Spleen (tissue), 11 donors: ENCODE measurements at regions not wholly inside any gene's neighbourhood (a gene's known extent, or its start where the extent isn't known, plus 50 kb on each side); places are given as distances from the start of the nearest gene placed in this dataset.

Experiments used
- DNase-seq: peaks from one replicate; pipeline ENCODE4 v3.0.0-alpha.2; 2020
- H3K27ac ChIP-seq, 8 donors: fragments of 200-600 bp; sonication (generic) in 7 of 8; 1 replicate in 4 of 8; 2 replicates in 4 of 8; pipeline versions ENCODE4 v1.5.0 to v1.8.0; 2016 to 2021; ENCODE audit warnings: inconsistent platforms in 4 of 8, mild to moderate bottlenecking in 4 of 8, moderate library complexity in 1 of 8
- H3K27me3 ChIP-seq, 7 donors: fragments of 200-600 bp; sonication (generic) in 6 of 7; replicated peaks in 1 of 7; 1 replicate in 4 of 7; 2 replicates in 3 of 7; pipeline versions ENCODE4 v1.5.0 to v1.8.0; 2016 to 2021; ENCODE audit warnings: inconsistent platforms in 3 of 7, mild to moderate bottlenecking in 1 of 7
- H3K36me3 ChIP-seq, 6 donors: fragments of 200-600 bp; sonication (generic) in 5 of 6; 1 replicate in 4 of 6; 2 replicates in 2 of 6; pipeline versions ENCODE4 v1.5.0 to v1.8.0; 2016 to 2021; ENCODE audit warnings: inconsistent platforms in 2 of 6
- H3K4me1 ChIP-seq, 6 donors: fragments of 200-600 bp; sonication (generic) in 5 of 6; 1 replicate in 3 of 6; 2 replicates in 3 of 6; pipeline versions ENCODE4 v1.5.0 to v1.8.0; 2016 to 2021; ENCODE audit warnings: inconsistent platforms in 3 of 6
- H3K4me3 ChIP-seq, 8 donors: fragments of 200-600 bp; sonication (generic) in 7 of 8; 1 replicate in 4 of 8; 2 replicates in 4 of 8; pipeline versions ENCODE4 v1.5.0 to v1.8.0; 2016 to 2021; ENCODE audit warnings: inconsistent platforms in 4 of 8, mild to moderate bottlenecking in 4 of 8, moderate library complexity in 2 of 8
- H3K9me3 ChIP-seq, 8 donors: fragments of 200-600 bp; sonication (generic) in 7 of 8; 1 replicate in 4 of 8; 2 replicates in 4 of 8; pipeline versions ENCODE4 v1.5.0 to v1.8.0; 2016 to 2021; ENCODE audit warnings: inconsistent platforms in 4 of 8
- CTCF ChIP-seq, 11 experiments: fragments of 200-600 bp in 7 of 11; fragments of 450-650 bp in 4 of 11; sonication (generic) in 4 of 11; IDR thresholded peaks in 8 of 11; conservative IDR thresholded peaks in 3 of 11; 1 replicate in 7 of 11; 2 replicates in 4 of 11; pipeline versions ENCODE4 v1.4.0 to v1.8.0; 2016 to 2021; ENCODE audit warnings: antibody characterized with exemption in 11 of 11, inconsistent platforms in 4 of 11, mild to moderate bottlenecking in 1 of 11
- POLR2A ChIP-seq, 3 donors: fragments of 450-650 bp; IDR thresholded peaks; one replicate each; pipeline ENCODE4 v1.5.1; 2017; ENCODE audit warnings: antibody characterized with exemption in 3 of 3, mild to moderate bottlenecking in 1 of 3
- POLR2AphosphoS5 ChIP-seq, 3 donors: sonication (generic); formaldehyde crosslinking; IDR thresholded peaks; one replicate each; pipeline ENCODE4 v1.5.1; 2017; ENCODE audit warnings: antibody characterized with exemption in 3 of 3
- WGBS, 5 donors: extraction: QIAGEN DNeasy Blood & Tissue Kit in 3 of 5; methylation state at CpG; one replicate each; pipeline versions ENCODE4 v1.1.5 to v1.1.7; 2013 to 2018; 5-methylcytosine and 5-hydroxymethylcytosine counted together
- intact Hi-C: fragments of 100-400 bp; cut with DNase I; formaldehyde crosslinking; loops from one replicate; pipeline ENCODE4 v1.15.0; 2023; ENCODE audit warnings: low total_unique reads
- donor health status: healthy with polysubstance abuse.
- donor health status: DM: no; HTN: no; CAD: no; lungs with moderate emphysema.
- donor health status: DM: no; HTN: no; CAD: no.
- donor health status: Bipolar disorder and iron deficiency.
- donor health status: healthy.
- donor health status: DM: no; HTN: no; CAD: no.
- donor health status: DM: yes; HTN: yes; CAD: no.

DNA sequence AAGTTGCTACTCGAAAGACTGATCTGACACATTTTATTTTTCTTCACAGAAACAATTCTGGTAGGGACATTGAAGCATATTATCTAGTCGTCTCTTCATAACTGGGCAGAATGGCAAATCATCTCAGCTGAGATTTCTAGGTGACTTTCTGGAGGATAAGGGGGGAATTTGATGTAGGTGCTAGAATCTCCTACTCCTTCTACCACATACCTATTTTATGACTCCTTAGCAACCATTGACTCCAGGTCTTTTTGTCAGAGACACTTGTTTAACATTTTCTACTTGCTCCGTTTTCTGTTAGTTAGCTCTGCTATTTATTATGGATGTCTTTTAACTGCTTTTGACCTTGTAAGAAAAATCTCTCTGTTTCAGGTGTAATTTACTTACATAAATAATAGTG lies 380.9 kb upstream of the SEMA3C start:
- DNase-seq: no peak

GRCh38 chr7:81298951-81299666 lies 380.3 kb upstream of the SEMA3C start:
- Histone ChIP-seq H3K4me1 (no peaks in the 10 kb centered on the region), H3K9me3 (peaks cover 0 to 5% (median 0%) of the 10 kb centered on the region in 8 donors), H3K27ac (no peak overlapping the region), H3K27me3 (no peaks in the 10 kb centered on the region), H3K36me3 (no peaks in the 10 kb centered on the region), H3K4me3 (no peak overlapping the region)
- intact Hi-C loops: no loop called here
- WGBS, 5 donors: 31 to 45% (median 32%) methylated on average over 5 of the region's 5 CpGs
- no peak for TF ChIP-seq POLR2AphosphoS5 (IDR thresholded peaks at IDR 0.05)
- TF ChIP-seq POLR2A (IDR thresholded peaks at IDR 0.05): no peak
- TF ChIP-seq CTCF (IDR thresholded peaks at IDR 0.05 in 8 of 11, conservative IDR thresholded peaks at IDR 0.05 in 3 of 11): no peak
- no peak for DNase-seq

More for the DNA sequence above, 380.9 kb upstream of the SEMA3C start:
- 73 to 83% (median 79%) methylated on average over 3 of the region's 3 CpGs for WGBS, 5 donors
- Histone ChIP-seq H3K9me3 (peaks cover 0 to 5% (median 0%) of the 10 kb centered on the region in 8 donors), H3K4me3 (no peak overlapping the region), H3K4me1 (no peaks in the 10 kb centered on the region), H3K27ac (no peak overlapping the region), H3K27me3 (no peaks in the 10 kb centered on the region), H3K36me3 (no peaks in the 10 kb centered on the region)
- TF ChIP-seq POLR2A (IDR thresholded peaks at IDR 0.05) (no peak), POLR2AphosphoS5 (IDR thresholded peaks at IDR 0.05) (no peak), CTCF (IDR thresholded peaks at IDR 0.05 in 8 of 11, conservative IDR thresholded peaks at IDR 0.05 in 3 of 11) (no peak)
- intact Hi-C loops: no loop called here

DNA sequence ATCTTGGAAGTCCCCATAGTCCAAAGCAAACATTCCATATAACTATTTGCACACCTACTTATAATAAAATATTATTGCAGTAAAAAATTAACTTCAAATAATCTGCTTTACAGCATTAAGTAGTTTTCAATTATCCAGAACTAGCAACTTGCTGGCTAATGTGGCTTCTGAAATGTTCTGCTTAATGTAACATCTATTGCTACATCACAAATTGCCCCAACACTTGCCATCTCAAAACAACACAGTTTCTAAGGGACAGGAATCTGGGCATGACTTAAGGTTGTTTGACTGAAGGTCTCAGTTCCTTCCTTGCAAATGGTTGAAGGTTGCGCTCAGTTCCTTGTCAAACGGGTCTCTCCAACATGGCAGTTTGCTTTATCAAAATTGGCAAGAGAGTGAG lies 378.5 kb upstream of the SEMA3C start:
- Histone ChIP-seq H3K9me3 (peaks cover 0 to 5% (median 0%) of the 10 kb centered on the region in 8 donors), H3K27ac (no peak overlapping the region), H3K4me3 (no peak overlapping the region), H3K27me3 (no peaks in the 10 kb centered on the region), H3K36me3 (no peaks in the 10 kb centered on the region), H3K4me1 (no peaks in the 10 kb centered on the region)
- DNase-seq: no peak
- WGBS, 5 donors: 32 to 84% (median 60%) methylated on average over 2 of the region's 2 CpGs
- intact Hi-C loops: no loop called here
- TF ChIP-seq POLR2A (IDR thresholded peaks at IDR 0.05) (no peak), CTCF (IDR thresholded peaks at IDR 0.05 in 8 of 11, conservative IDR thresholded peaks at IDR 0.05 in 3 of 11) (no peak), POLR2AphosphoS5 (IDR thresholded peaks at IDR 0.05) (no peak)

DNA sequence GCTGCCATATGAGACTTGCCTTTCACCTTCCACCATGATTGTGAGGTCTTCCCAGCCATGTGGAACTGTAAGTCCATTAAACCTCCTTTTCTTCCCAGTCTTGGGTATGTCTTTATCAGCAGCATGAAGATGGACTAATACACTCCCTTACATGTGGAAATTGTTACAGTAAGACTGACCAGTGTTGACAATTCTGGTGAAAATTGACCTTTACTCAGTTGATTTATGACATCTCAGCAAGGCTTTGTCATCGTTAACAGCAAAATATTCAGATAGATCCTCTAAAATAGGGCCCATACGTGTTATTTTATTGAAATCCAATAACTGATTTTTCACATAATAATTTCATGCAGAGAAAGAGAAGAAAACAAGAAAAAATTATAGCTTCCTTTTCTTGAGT lies 377.9 kb upstream of the SEMA3C start:
- H3K36me3 ChIP-seq: no peaks in the 10 kb centered on the region
- no peak overlapping the region for H3K4me3 ChIP-seq
- no peaks in the 10 kb centered on the region for H3K27me3 ChIP-seq
- TF ChIP-seq POLR2AphosphoS5 (IDR thresholded peaks at IDR 0.05) (no peak), CTCF (IDR thresholded peaks at IDR 0.05 in 8 of 11, conservative IDR thresholded peaks at IDR 0.05 in 3 of 11) (no peak), POLR2A (IDR thresholded peaks at IDR 0.05) (no peak)
- peaks cover 0 to 5% (median 0%) of the 10 kb centered on the region in 8 donors for H3K9me3 ChIP-seq
- intact Hi-C loops: no loop called here
- WGBS, 5 donors: 77 to 89% (median 81%) methylated on average over 2 of the region's 2 CpGs
- no peak overlapping the region for H3K27ac ChIP-seq
- no peak for DNase-seq
- H3K4me1 ChIP-seq: no peaks in the 10 kb centered on the region
